Naive B cell (primary cell): ENCODE measurements at regions not wholly inside any gene's neighbourhood (a gene's known extent, or its start where the extent isn't known, plus 50 kb on each side); places are given as distances from the start of the nearest gene placed in this dataset.

Experiments
- ATAC-seq, 2 donors: fragments of 150-1000 bp; cut with Tn5 transposase; 2 replicates each; pipeline ENCODE4 v1.10.0; 2021; ENCODE audit warnings: low read depth in 2 of 2, mild to moderate bottlenecking in 2 of 2, moderate library complexity in 2 of 2
- DNase-seq: peaks from one replicate; pipeline ENCODE4 v3.0.0; 2022
- H3K27ac Mint-ChIP-seq, 6 donors: one replicate each; pipeline ENCODE4 v1.8.0; 2020 to 2022; ENCODE audit warnings: mild to moderate bottlenecking in 6 of 6, mixed read lengths in 6 of 6, moderate library complexity in 5 of 6, inconsistent platforms in 2 of 6
- H3K27me3 Mint-ChIP-seq, 3 donors: one replicate each; pipeline ENCODE4 v1.8.0; 2021 to 2022; ENCODE audit warnings: mixed read lengths in 3 of 3, mild to moderate bottlenecking in 1 of 3
- H3K36me3 Mint-ChIP-seq, 2 donors: one replicate each; pipeline ENCODE4 v1.8.0; 2020 to 2022; ENCODE audit warnings: mixed read lengths in 2 of 2, inconsistent platforms in 1 of 2, mild to moderate bottlenecking in 1 of 2
- H3K4me1 Mint-ChIP-seq, 3 donors: one replicate each; pipeline ENCODE4 v1.8.0; 2020 to 2022; ENCODE audit warnings: mixed read lengths in 3 of 3, inconsistent platforms in 1 of 3, mild to moderate bottlenecking in 1 of 3, moderate library complexity in 1 of 3
- H3K4me3 Mint-ChIP-seq, 8 donors: one replicate each; pipeline ENCODE4 v1.8.0; 2020 to 2022; ENCODE audit warnings: mild to moderate bottlenecking in 8 of 8, mixed read lengths in 8 of 8, moderate library complexity in 8 of 8, inconsistent platforms in 2 of 8
- H3K9me3 Mint-ChIP-seq, 7 donors: one replicate each; pipeline ENCODE4 v1.8.0; 2020 to 2022; ENCODE audit warnings: mixed read lengths in 7 of 7, mild to moderate bottlenecking in 5 of 7, inconsistent platforms in 2 of 7, moderate library complexity in 1 of 7

GRCh38 chr13:74017301-74018061 is 116.7 kb downstream of the KLF12 start:
- Mint-ChIP-seq H3K27me3 (no peaks in the 10 kb centered on the region), H3K4me3 (no peak overlapping the region), H3K9me3 (peaks cover 0 to 2% (median 0%) of the 10 kb centered on the region in 7 donors), H3K36me3 (peaks cover 0 to 10% of the 10 kb centered on the region in 2 donors), H3K4me1 (peaks cover 21 to 34% (median 25%) of the 10 kb centered on the region in 3 donors), H3K27ac (peak overlapping the region in 1 of 6 donors; percentile 47)
- DNase-seq (no peak), ATAC-seq (peak; percentile 52 to 56)

GRCh38 chr13:74015137-74015536 is 119.1 kb downstream of the KLF12 start:
- ATAC-seq (peak in 1 of 2 donors; percentile 50), DNase-seq (no peak)
- Mint-ChIP-seq H3K4me1 (peaks cover 17 to 24% (median 23%) of the 10 kb centered on the region in 3 donors), H3K9me3 (no peaks in the 10 kb centered on the region), H3K27me3 (no peaks in the 10 kb centered on the region), H3K27ac (no peak overlapping the region), H3K4me3 (no peak overlapping the region), H3K36me3 (peaks cover 0 to under 1% of the 10 kb centered on the region in 2 donors)

GRCh38 chr13:74009100-74009668 is 125.0 kb downstream of the KLF12 start:
- ATAC-seq, result no peak
- Mint-ChIP-seq H3K36me3 (no peaks in the 10 kb centered on the region), H3K4me1 (peaks cover 23 to 29% (median 27%) of the 10 kb centered on the region in 3 donors), H3K9me3 (peaks cover 0 to 2% (median 0%) of the 10 kb centered on the region in 7 donors), H3K4me3 (no peak overlapping the region), H3K27me3 (no peaks in the 10 kb centered on the region), H3K27ac (peak overlapping the region in 2 of 6 donors; percentile 21 to 36)
- no peak for DNase-seq

GRCh38 chr13:74006666-74007065 is 127.5 kb downstream of the KLF12 start:
- H3K9me3 Mint-ChIP-seq, result peaks cover 0 to 2% (median 0%) of the 10 kb centered on the region in 7 donors
- peaks cover 19 to 29% (median 28%) of the 10 kb centered on the region in 3 donors for H3K4me1 Mint-ChIP-seq
- no peaks in the 10 kb centered on the region for H3K36me3 Mint-ChIP-seq
- H3K27ac Mint-ChIP-seq, result peak overlapping the region in 1 of 6 donors; percentile 19
- H3K4me3 Mint-ChIP-seq, result no peak overlapping the region
- DNase-seq, result no peak
- H3K27me3 Mint-ChIP-seq, result no peaks in the 10 kb centered on the region
- ATAC-seq, result no peak

- Mint-ChIP-seq H3K27me3 (no peaks in the 10 kb centered on the region), H3K27ac (peak overlapping the region in 1 of 6 donors; percentile 26), H3K4me3 (no peak overlapping the region), H3K4me1 (peaks cover 19 to 36% (median 24%) of the 10 kb centered on the region in 3 donors), H3K36me3 (no peaks in the 10 kb centered on the region), H3K9me3 (peaks cover 0 to 2% (median 0%) of the 10 kb centered on the region in 7 donors)
- ATAC-seq, result no peak
- DNase-seq, result no peak
Measured at GRCh38 chr13:74005320-74006157, 128.7 kb downstream of the KLF12 start.

- no peak for DNase-seq
- Mint-ChIP-seq H3K4me1 (peaks cover 20 to 49% (median 27%) of the 10 kb centered on the region in 3 donors), H3K27me3 (no peaks in the 10 kb centered on the region), H3K36me3 (no peaks in the 10 kb centered on the region), H3K27ac (no peak overlapping the region), H3K4me3 (no peak overlapping the region), H3K9me3 (peaks cover 0 to 2% (median 0%) of the 10 kb centered on the region in 7 donors)
- no peak for ATAC-seq
Measured at GRCh38 chr13:74004109-74004508, 130.1 kb downstream of the KLF12 start.

- ATAC-seq, result no peak
- Mint-ChIP-seq H3K4me1 (peaks cover 28 to 57% (median 28%) of the 10 kb centered on the region in 3 donors), H3K27me3 (no peaks in the 10 kb centered on the region), H3K36me3 (no peaks in the 10 kb centered on the region), H3K27ac (no peak overlapping the region), H3K9me3 (peaks cover 0 to 2% (median 0%) of the 10 kb centered on the region in 7 donors), H3K4me3 (no peak overlapping the region)
- no peak for DNase-seq
Measured at GRCh38 chr13:74003374-74003773, 130.8 kb downstream of the KLF12 start.

- H3K4me3 Mint-ChIP-seq, result no peak overlapping the region
- H3K9me3 Mint-ChIP-seq, result peaks cover 0 to under 1% (median 0%) of the 10 kb centered on the region in 7 donors
- H3K27me3 Mint-ChIP-seq, result no peaks in the 10 kb centered on the region
- no peaks in the 10 kb centered on the region for H3K36me3 Mint-ChIP-seq
- ATAC-seq (no peak), DNase-seq (no peak)
- peaks cover 26 to 55% (median 32%) of the 10 kb centered on the region in 3 donors for H3K4me1 Mint-ChIP-seq
- peak overlapping the region in 1 of 6 donors; percentile 66 for H3K27ac Mint-ChIP-seq
Measured at GRCh38 chr13:74000876-74001275, 133.3 kb downstream of the KLF12 start.

- Mint-ChIP-seq H3K36me3 (peaks cover 5 to 6% of the 10 kb centered on the region in 2 donors), H3K4me1 (peaks cover 35 to 63% (median 39%) of the 10 kb centered on the region in 3 donors), H3K27ac (peak overlapping the region in 4 of 6 donors; percentile 4 to 76 (median 38)), H3K27me3 (no peaks in the 10 kb centered on the region), H3K9me3 (no peaks in the 10 kb centered on the region), H3K4me3 (no peak overlapping the region)
- no peak for DNase-seq
- peak in 1 of 2 donors; percentile 28 for ATAC-seq
Measured at GRCh38 chr13:73998631-73999030, 135.6 kb downstream of the KLF12 start.

GRCh38 chr13:73997964-73998363 is 136.2 kb downstream of the KLF12 start:
- DNase-seq (no peak), ATAC-seq (no peak)
- peaks cover 6 to 8% of the 10 kb centered on the region in 2 donors for H3K36me3 Mint-ChIP-seq
- no peak overlapping the region for H3K4me3 Mint-ChIP-seq
- H3K27me3 Mint-ChIP-seq, result no peaks in the 10 kb centered on the region
- H3K27ac Mint-ChIP-seq, result peak overlapping the region in 2 of 6 donors; percentile 43 to 63
- H3K9me3 Mint-ChIP-seq, result no peaks in the 10 kb centered on the region
- H3K4me1 Mint-ChIP-seq, result peaks cover 32 to 62% (median 39%) of the 10 kb centered on the region in 3 donors

GRCh38 chr13:73996569-73996968 is 137.6 kb downstream of the KLF12 start:
- H3K4me3 Mint-ChIP-seq, result no peak overlapping the region
- no peak for ATAC-seq
- peaks cover 8 to 11% of the 10 kb centered on the region in 2 donors for H3K36me3 Mint-ChIP-seq
- peak overlapping the region in 3 of 6 donors; percentile 8 to 45 (median 26) for H3K27ac Mint-ChIP-seq
- H3K9me3 Mint-ChIP-seq, result no peaks in the 10 kb centered on the region
- DNase-seq, result no peak
- H3K27me3 Mint-ChIP-seq, result no peaks in the 10 kb centered on the region
- H3K4me1 Mint-ChIP-seq, result peaks cover 38 to 61% (median 48%) of the 10 kb centered on the region in 3 donors

- H3K36me3 Mint-ChIP-seq, result peaks cover 8 to 11% of the 10 kb centered on the region in 2 donors
- ATAC-seq (no peak), DNase-seq (no peak)
- peaks cover 46 to 64% (median 56%) of the 10 kb centered on the region in 3 donors for H3K4me1 Mint-ChIP-seq
- no peaks in the 10 kb centered on the region for H3K27me3 Mint-ChIP-seq
- H3K27ac Mint-ChIP-seq, result peak overlapping the region in 3 of 6 donors; percentile 28 to 40 (median 29)
- no peaks in the 10 kb centered on the region for H3K9me3 Mint-ChIP-seq
- no peak overlapping the region for H3K4me3 Mint-ChIP-seq
Measured at GRCh38 chr13:73995736-73996135, 138.5 kb downstream of the KLF12 start.

GRCh38 chr13:73993661-73994060 is 140.5 kb downstream of the KLF12 start:
- Mint-ChIP-seq H3K9me3 (no peaks in the 10 kb centered on the region), H3K27me3 (no peaks in the 10 kb centered on the region), H3K27ac (peak overlapping the region in 2 of 6 donors; percentile 14 to 64), H3K36me3 (peaks cover 8 to 11% of the 10 kb centered on the region in 2 donors), H3K4me1 (peaks cover 49 to 61% (median 54%) of the 10 kb centered on the region in 3 donors), H3K4me3 (no peak overlapping the region)
- DNase-seq, result no peak
- no peak for ATAC-seq
